OCI-LY7 (cell line): ENCODE measurements at regions not wholly inside any gene's neighbourhood (a gene's known extent, or its start where the extent isn't known, plus 50 kb on each side); places are given as distances from the start of the nearest gene placed in this dataset.

ENCODE experiments used
- CTCF ChIP-seq: fragments of 200-600 bp; sonication (generic); conservative IDR thresholded peaks from 2 replicates; pipeline ENCODE4 v1.5.1; 2014; ENCODE audit warnings: mild to moderate bottlenecking, antibody characterized with exemption, low read length, moderate library complexity, mixed read lengths
- EZH2phosphoT487 ChIP-seq: fragments of 200-600 bp; sonication (generic); IDR thresholded peaks from 2 replicates; pipeline ENCODE4 v1.6.1; 2018; ENCODE audit warnings: low read depth, borderline replicate concordance, mild to moderate bottlenecking, mixed run types, antibody characterized with exemption, low read length, moderate library complexity, mixed read lengths

- no peak for TF ChIP-seq CTCF
- no peak for TF ChIP-seq EZH2phosphoT487
These were observed 140.1 kb downstream of the LNPK start for GRCh38 chr2:175861958-175862357.
